Adrenal gland (tissue), 9 donors: ENCODE measurements at regions not wholly inside any gene's neighbourhood (a gene's known extent, or its start where the extent isn't known, plus 50 kb on each side); places are given as distances from the start of the nearest gene placed in this dataset.

Source experiments
- DNase-seq, 7 donors: peaks; one replicate each; pipeline ENCODE4 v3.0.0-alpha.2; 2019 to 2020
- H3K27ac ChIP-seq, 5 donors: fragments of 200-600 bp; sonication (generic) in 4 of 5; 1 replicate in 3 of 5; 2 replicates in 2 of 5; pipeline versions ENCODE4 v1.5.1 to v1.8.0; 2016 to 2020; ENCODE audit warnings: mild to moderate bottlenecking in 1 of 5
- H3K27me3 ChIP-seq: fragments of 200-600 bp; 2 replicates; pipeline ENCODE4 v1.8.0; 2021
- H3K36me3 ChIP-seq, 2 donors: fragments of 200-600 bp; replicated peaks in 1 of 2; 1 replicate in 1 of 2; 2 replicates in 1 of 2; pipeline versions ENCODE4 v1.5.1 to v1.8.0; 2018 to 2022
- H3K4me1 ChIP-seq, 2 donors: fragments of 200-600 bp; replicated peaks in 1 of 2; 1 replicate in 1 of 2; 2 replicates in 1 of 2; pipeline versions ENCODE4 v1.5.1 to v1.8.0; 2018 to 2021
- H3K4me3 ChIP-seq, 4 donors: fragments of 200-600 bp; sonication (generic) in 3 of 4; one replicate each; pipeline ENCODE4 v1.5.1; 2016 to 2018
- H3K9me3 ChIP-seq, 3 donors: fragments of 200-600 bp; sonication (generic) in 1 of 3; replicated peaks in 1 of 3; 1 replicate in 2 of 3; 2 replicates in 1 of 3; pipeline versions ENCODE4 v1.5.1 to v1.8.0; 2016 to 2021
- POLR2A ChIP-seq, 2 donors: fragments of 450-650 bp; IDR thresholded peaks; one replicate each; pipeline ENCODE4 v1.6.1; 2017; ENCODE audit warnings: antibody characterized with exemption in 2 of 2, mild to moderate bottlenecking in 2 of 2, moderate library complexity in 1 of 2
- WGBS, 4 donors: extraction: QIAGEN DNeasy Blood & Tissue Kit in 2 of 4; methylation state at CpG; one replicate each; pipeline versions ENCODE4 v1.1.5 to v1.1.7; 2013 to 2017; 5-methylcytosine and 5-hydroxymethylcytosine counted together
- intact Hi-C, 2 donors: fragments of 100-400 bp; cut with DNase I; formaldehyde crosslinking; loops; one replicate each; pipeline versions ENCODE4 v1.14.1 to v1.15.0; 2022 to 2023
- TF ChIP-seq, protein P1 (sequence below), 6 experiments: fragments of 450-650 bp in 4 of 6; fragments of 200-600 bp in 2 of 6; sonication (generic) in 1 of 6; IDR thresholded peaks; 1 replicate in 5 of 6; 2 replicates in 1 of 6; pipeline versions ENCODE4 v1.5.1 to v1.8.0; 2016 to 2021; ENCODE audit warnings: antibody characterized with exemption in 6 of 6, mild to moderate bottlenecking in 2 of 6, moderate library complexity in 1 of 6
- donor health status: healthy with polysubstance abuse.
- donor health status: Bipolar disorder and iron deficiency.
- donor health status: DM: yes; HTN: yes; CAD: no.
- donor health status: DM: no; HTN: no; CAD: no.
- donor health status: DM: no; HTN: no; CAD: no.

DNA sequence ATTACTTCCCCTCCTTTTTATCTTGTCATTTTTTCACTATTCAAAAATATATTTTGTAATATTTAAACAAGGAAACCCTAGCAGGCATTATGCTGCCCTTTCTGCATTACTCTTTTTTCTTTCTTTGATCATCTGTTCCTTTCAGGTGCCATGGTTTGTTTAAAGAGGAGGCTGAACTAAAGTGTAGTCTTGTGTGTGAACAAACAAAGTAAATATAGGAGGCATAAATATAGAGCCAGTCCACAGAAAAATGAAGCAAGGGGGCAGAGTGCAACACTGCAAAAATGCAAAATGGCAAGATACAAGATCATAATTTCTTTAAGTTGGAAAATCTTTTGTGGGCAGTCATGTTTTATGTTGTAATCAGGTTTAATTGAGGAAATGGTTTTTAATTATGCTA is 947.3 kb upstream of the COX7C start:
- Histone ChIP-seq H3K4me3 (no peak overlapping the region), H3K27ac (no peak overlapping the region), H3K4me1 (no peaks in the 10 kb centered on the region), H3K9me3 (no peaks in the 10 kb centered on the region), H3K36me3 (no peaks in the 10 kb centered on the region), H3K27me3 (no peaks in the 10 kb centered on the region)
- intact Hi-C loops, result no loop called here
- no peak for DNase-seq
- no peak for TF ChIP-seq POLR2A (IDR thresholded peaks at IDR 0.05)
- TF ChIP-seq, protein P1, sequence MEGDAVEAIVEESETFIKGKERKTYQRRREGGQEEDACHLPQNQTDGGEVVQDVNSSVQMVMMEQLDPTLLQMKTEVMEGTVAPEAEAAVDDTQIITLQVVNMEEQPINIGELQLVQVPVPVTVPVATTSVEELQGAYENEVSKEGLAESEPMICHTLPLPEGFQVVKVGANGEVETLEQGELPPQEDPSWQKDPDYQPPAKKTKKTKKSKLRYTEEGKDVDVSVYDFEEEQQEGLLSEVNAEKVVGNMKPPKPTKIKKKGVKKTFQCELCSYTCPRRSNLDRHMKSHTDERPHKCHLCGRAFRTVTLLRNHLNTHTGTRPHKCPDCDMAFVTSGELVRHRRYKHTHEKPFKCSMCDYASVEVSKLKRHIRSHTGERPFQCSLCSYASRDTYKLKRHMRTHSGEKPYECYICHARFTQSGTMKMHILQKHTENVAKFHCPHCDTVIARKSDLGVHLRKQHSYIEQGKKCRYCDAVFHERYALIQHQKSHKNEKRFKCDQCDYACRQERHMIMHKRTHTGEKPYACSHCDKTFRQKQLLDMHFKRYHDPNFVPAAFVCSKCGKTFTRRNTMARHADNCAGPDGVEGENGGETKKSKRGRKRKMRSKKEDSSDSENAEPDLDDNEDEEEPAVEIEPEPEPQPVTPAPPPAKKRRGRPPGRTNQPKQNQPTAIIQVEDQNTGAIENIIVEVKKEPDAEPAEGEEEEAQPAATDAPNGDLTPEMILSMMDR (IDR thresholded peaks at IDR 0.05), result no peak

GRCh38 chr5:85671223-85671970 is 946.3 kb upstream of the COX7C start:
- H3K27ac ChIP-seq, result no peak overlapping the region
- no peaks in the 10 kb centered on the region for H3K4me1 ChIP-seq
- H3K36me3 ChIP-seq, result no peaks in the 10 kb centered on the region
- 60 to 75% (median 69%) methylated on average over 3 of the region's 3 CpGs for WGBS, 4 donors
- TF ChIP-seq POLR2A (IDR thresholded peaks at IDR 0.05), result no peak
- TF ChIP-seq, protein P1 (IDR thresholded peaks at IDR 0.05), result no peak
- no peaks in the 10 kb centered on the region for H3K27me3 ChIP-seq
- H3K4me3 ChIP-seq, result no peak overlapping the region
- no peak for DNase-seq
- intact Hi-C loops, result no loop called here
- H3K9me3 ChIP-seq, result no peaks in the 10 kb centered on the region

DNA sequence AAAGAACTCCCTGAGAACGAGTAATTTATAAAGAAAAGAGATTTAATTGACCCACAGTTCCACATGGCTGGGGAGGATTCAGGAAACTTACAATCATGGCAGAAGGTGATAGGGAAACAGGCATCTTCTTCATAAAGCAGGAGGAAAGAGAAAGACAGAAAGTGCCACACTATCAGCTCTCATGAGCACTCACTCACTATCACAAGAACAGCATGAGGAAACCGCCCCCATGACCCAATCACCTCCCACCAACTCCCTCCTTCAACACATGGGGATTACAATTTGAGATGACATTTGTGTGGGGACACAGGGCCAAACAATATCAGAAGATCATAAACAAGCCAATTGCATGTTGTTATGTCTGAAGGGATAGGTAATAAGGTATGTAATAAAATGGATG is 935.9 kb upstream of the COX7C start:
- H3K9me3 ChIP-seq, result no peaks in the 10 kb centered on the region
- H3K27ac ChIP-seq, result no peak overlapping the region
- no peak for TF ChIP-seq POLR2A (IDR thresholded peaks at IDR 0.05)
- TF ChIP-seq, protein P1 (IDR thresholded peaks at IDR 0.05), result no peak
- DNase-seq, result no peak
- H3K4me1 ChIP-seq, result no peaks in the 10 kb centered on the region
- H3K27me3 ChIP-seq, result no peaks in the 10 kb centered on the region
- no peak overlapping the region for H3K4me3 ChIP-seq
- no peaks in the 10 kb centered on the region for H3K36me3 ChIP-seq
- 43 to 59% (median 55%) methylated on average over 2 of the region's 2 CpGs for WGBS, 4 donors
- intact Hi-C loops, result no loop called here

- Histone ChIP-seq H3K36me3 (no peaks in the 10 kb centered on the region), H3K27me3 (no peaks in the 10 kb centered on the region), H3K27ac (no peak overlapping the region), H3K9me3 (no peaks in the 10 kb centered on the region), H3K4me1 (no peaks in the 10 kb centered on the region), H3K4me3 (no peak overlapping the region)
- no peak for DNase-seq
- intact Hi-C loops, result no loop called here
- 61 to 83% (median 78%) methylated on average over 4 of the region's 4 CpGs for WGBS, 4 donors
- TF ChIP-seq, protein P1 (IDR thresholded peaks at IDR 0.05), result no peak
- TF ChIP-seq POLR2A (IDR thresholded peaks at IDR 0.05), result no peak
Observed at GRCh38 chr5:85684351-85684750, 933.4 kb upstream of the COX7C start.
